ENCODE measurements at regions not wholly inside any gene's neighbourhood (a gene's known extent, or its start where the extent isn't known, plus 50 kb on each side); places are given as distances from the start of the nearest gene placed in this dataset.

GRCh38 chr5:3182133-3182876 is 413.3 kb upstream of the IRX1 start:
- intact Hi-C loops (cut with micrococcal nuclease), result no loop called here
- Mint-ChIP-seq H3K9me3 (peaks cover 5% of the 10 kb centered on the region), H3K36me3 (ENCODE audit: low read depth) (no peaks in the 10 kb centered on the region), H3K4me3 (no peak overlapping the region), H3K27me3 (no peaks in the 10 kb centered on the region), H3K27ac (no peak overlapping the region), H3K4me1 (no peaks in the 10 kb centered on the region)
- ATAC-seq (ENCODE audit: low read depth) (no peak), DNase-seq (no peak)
- TF ChIP-seq CTCF (IDR thresholded peaks at IDR 0.05), result no peak
- POLR2A ChIA-PET, result no interaction called here
- CTCF ChIA-PET, result no interaction called here

DNA sequence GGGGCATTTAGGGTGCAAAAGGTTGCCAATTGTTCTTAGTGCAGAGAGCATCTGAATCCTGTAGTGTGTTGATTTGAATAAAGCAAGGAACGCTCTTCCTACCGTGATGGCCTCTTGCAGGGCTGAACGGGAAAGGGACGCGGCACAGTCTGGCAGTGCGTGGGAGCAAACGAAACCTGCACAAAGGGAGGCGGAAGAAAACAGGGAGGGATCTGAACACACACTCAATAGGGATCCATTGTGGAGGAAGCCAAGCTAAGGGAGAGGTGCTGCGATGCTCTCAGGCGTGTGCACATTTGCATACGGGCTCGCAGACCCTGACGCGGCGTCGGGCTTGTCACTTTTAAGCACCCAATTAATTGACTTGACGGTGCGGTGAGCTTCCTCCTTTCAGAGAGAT is 414.0 kb upstream of the IRX1 start:
- TF ChIP-seq CTCF (IDR thresholded peaks at IDR 0.05), result no peak
- intact Hi-C loops (cut with micrococcal nuclease), result no loop called here
- Mint-ChIP-seq H3K27me3 (no peaks in the 10 kb centered on the region), H3K27ac (no peak overlapping the region), H3K9me3 (peaks cover 5% of the 10 kb centered on the region), H3K36me3 (ENCODE audit: low read depth) (no peaks in the 10 kb centered on the region), H3K4me3 (no peak overlapping the region), H3K4me1 (no peaks in the 10 kb centered on the region)
- POLR2A ChIA-PET, result no interaction called here
- CTCF ChIA-PET, result no interaction called here
- ATAC-seq (ENCODE audit: low read depth), result no peak
- no peak for DNase-seq

DNA sequence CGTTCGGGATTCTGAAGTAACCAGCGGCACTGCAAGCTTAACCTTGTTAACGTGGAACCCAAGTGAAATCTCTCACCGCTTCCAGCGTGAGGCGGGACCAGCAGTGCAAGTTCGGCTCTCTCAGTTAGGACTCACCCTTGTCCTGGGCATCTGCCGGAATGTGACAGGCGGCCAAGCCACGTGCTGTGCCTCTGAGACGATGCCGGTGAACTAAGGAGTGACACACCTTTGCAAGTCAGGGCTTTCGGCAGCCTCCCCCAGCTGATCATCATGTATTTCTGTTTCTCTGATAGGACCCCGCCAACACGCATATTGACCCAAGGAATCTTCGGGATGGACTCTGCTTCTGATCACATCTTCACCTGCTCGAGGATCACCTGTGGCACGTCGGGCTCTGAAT is 415.0 kb upstream of the IRX1 start:
- intact Hi-C loops (cut with micrococcal nuclease), result no loop called here
- POLR2A ChIA-PET, result no interaction called here
- ATAC-seq (ENCODE audit: low read depth), result no peak

GRCh38 chr5:3179220-3179619 is 416.4 kb upstream of the IRX1 start:
- POLR2A ChIA-PET, result no interaction called here
- H3K4me3 Mint-ChIP-seq, result no peak overlapping the region
- H3K27ac Mint-ChIP-seq, result no peak overlapping the region
- no peak for ATAC-seq (ENCODE audit: low read depth)
- H3K27me3 Mint-ChIP-seq, result no peaks in the 10 kb centered on the region
- H3K4me1 Mint-ChIP-seq, result no peaks in the 10 kb centered on the region
- peaks cover 5% of the 10 kb centered on the region for H3K9me3 Mint-ChIP-seq
- no peak for TF ChIP-seq CTCF (IDR thresholded peaks at IDR 0.05)
- no peaks in the 10 kb centered on the region for H3K36me3 Mint-ChIP-seq (ENCODE audit: low read depth)
- CTCF ChIA-PET, result no interaction called here
- no peak for DNase-seq
- intact Hi-C loops (cut with micrococcal nuclease), result no loop called here

More for the DNA sequence above, 415.0 kb upstream of the IRX1 start:
- Mint-ChIP-seq H3K27me3 (no peaks in the 10 kb centered on the region), H3K27ac (no peak overlapping the region), H3K4me3 (no peak overlapping the region), H3K4me1 (no peaks in the 10 kb centered on the region), H3K36me3 (ENCODE audit: low read depth) (no peaks in the 10 kb centered on the region), H3K9me3 (peaks cover 5% of the 10 kb centered on the region)
- CTCF ChIA-PET, result no interaction called here
- no peak for DNase-seq
- TF ChIP-seq CTCF (IDR thresholded peaks at IDR 0.05), result no peak

DNA sequence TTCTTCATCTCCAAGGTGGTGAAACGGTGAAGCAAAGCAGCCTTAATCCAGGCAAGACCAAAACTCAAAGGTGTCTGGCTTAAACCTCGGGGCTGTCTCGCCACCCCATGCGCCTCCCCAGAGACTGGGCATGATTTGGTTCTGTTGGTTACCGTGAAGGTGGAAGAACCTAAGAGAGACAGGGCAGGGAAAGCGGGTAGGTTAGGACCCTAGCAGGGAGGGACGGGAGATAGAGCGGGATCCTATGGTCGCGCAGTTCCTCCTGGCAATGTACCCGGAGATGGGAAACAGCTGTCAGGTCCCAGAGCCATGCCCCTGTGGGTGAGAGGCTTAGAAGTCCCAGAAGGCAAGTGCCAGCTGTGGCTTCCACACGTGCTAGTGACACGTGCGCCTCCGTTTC is 418.3 kb upstream of the IRX1 start:
- no peaks in the 10 kb centered on the region for H3K4me1 Mint-ChIP-seq
- no peak for ATAC-seq (ENCODE audit: low read depth)
- H3K36me3 Mint-ChIP-seq (ENCODE audit: low read depth), result no peaks in the 10 kb centered on the region
- peaks cover 5% of the 10 kb centered on the region for H3K9me3 Mint-ChIP-seq
- no peak for DNase-seq
- H3K4me3 Mint-ChIP-seq, result no peak overlapping the region
- intact Hi-C loops (cut with micrococcal nuclease), result no loop called here
- no peak overlapping the region for H3K27ac Mint-ChIP-seq
- H3K27me3 Mint-ChIP-seq, result no peaks in the 10 kb centered on the region
- no peak for TF ChIP-seq CTCF (IDR thresholded peaks at IDR 0.05)
- ChIA-PET CTCF (no interaction called here), POLR2A (no interaction called here)

Data from activated B cell treated with CpG ODN at 0.5 μM for 24 hours (primary cell).